ENCODE measurements at regions not wholly inside any gene's neighbourhood (a gene's known extent, or its start where the extent isn't known, plus 50 kb on each side); places are given as distances from the start of the nearest gene placed in this dataset.

- H3K4me1 ChIP-seq (ENCODE audit: control insufficient read depth in 1 of 2, insufficient read depth in 2 of 2, low read length in 2 of 2), result no peaks in the 10 kb centered on the region
- H3K27me3 ChIP-seq (ENCODE audit: insufficient read depth, low read length), result no peaks in the 10 kb centered on the region
- intact Hi-C loops (cut with micrococcal nuclease), result no loop called here
- ChIA-PET RAD21 (ENCODE audit: low non-redundant PET in 1 of 2, low total read pairs in 2 of 2, uncharacterized antibody in 2 of 2, unreplicated experiment in 2 of 2) (no interaction called here), POLR2A (no interaction called here), CTCF (no interaction called here)
- ATAC-seq (no peak), DNase-seq (ENCODE audit: low read depth, low spot score) (no peak)
- BruUV-seq (replicated peaks), result no TSS peak
- no peak overlapping the region for H2AFZ ChIP-seq (ENCODE audit: low read depth, low read length, poor library complexity, severe bottlenecking)
- H3K36me3 ChIP-seq (ENCODE audit: control insufficient read depth in 1 of 2, insufficient read depth in 2 of 2, low read length in 2 of 2), result no peaks in the 10 kb centered on the region
- H3K79me2 ChIP-seq (ENCODE audit: insufficient read depth, low read length), result no peaks in the 10 kb centered on the region
- H3K9ac ChIP-seq (ENCODE audit: low read length), result no peak overlapping the region
- no peak overlapping the region for H3K4me3 ChIP-seq (replicated peaks in 1 of 2; ENCODE audit: low read depth in 1 of 2, low read length in 2 of 2)
- no peaks in the 10 kb centered on the region for H4K20me1 ChIP-seq (ENCODE audit: insufficient read depth)
- no peaks in the 10 kb centered on the region for H3K9me3 ChIP-seq (ENCODE audit: control insufficient read depth in 1 of 2, insufficient read depth in 1 of 2, low read depth in 1 of 2, low read length in 2 of 2)
- H3K27ac ChIP-seq (ENCODE audit: low read depth, low read length), result no peak overlapping the region
- TF ChIP-seq CTCF (IDR thresholded peaks at IDR 0.05 in 2 of 3, conservative IDR thresholded peaks at IDR 0.05 in 1 of 3; ENCODE audit: borderline replicate concordance in 1 of 3, insufficient read depth in 1 of 3, low read depth in 2 of 3, low read length in 2 of 3) (no peak), EZH2 (IDR thresholded peaks at IDR 0.05) (no peak), YY1 (IDR thresholded peaks at IDR 0.05; ENCODE audit: extremely low read depth, insufficient replicate concordance, low read depth, low read length) (no peak), EZH2phosphoT487 (IDR thresholded peaks at IDR 0.05; ENCODE audit: borderline replicate concordance) (no peak), TCF7L2 (IDR thresholded peaks at IDR 0.05; ENCODE audit: borderline replicate concordance, extremely low read depth, insufficient read depth, insufficient read length) (no peak), JUND (IDR thresholded peaks at IDR 0.05) (no peak), POLR2AphosphoS5 (IDR thresholded peaks at IDR 0.05; ENCODE audit: low read depth, low read length) (no peak), RAD21 (IDR thresholded peaks at IDR 0.05; ENCODE audit: low read depth) (no peak), CEBPB (IDR thresholded peaks at IDR 0.05; ENCODE audit: low read depth) (no peak), POLR2A (IDR thresholded peaks at IDR 0.05; ENCODE audit: borderline replicate concordance, extremely low read depth, insufficient read depth, insufficient read length) (no peak)
- no peaks in the 10 kb centered on the region for H3K9me2 ChIP-seq (ENCODE audit: insufficient read depth)
- H3K4me2 ChIP-seq (ENCODE audit: low read length), result no peak overlapping the region
These were observed 339.6 kb downstream of the NUF2 start for GRCh38 chr1:163661391-163661790.

All from HCT116 (cell line).